ENCODE measurements at regions not wholly inside any gene's neighbourhood (a gene's known extent, or its start where the extent isn't known, plus 50 kb on each side); places are given as distances from the start of the nearest gene placed in this dataset.

DNA sequence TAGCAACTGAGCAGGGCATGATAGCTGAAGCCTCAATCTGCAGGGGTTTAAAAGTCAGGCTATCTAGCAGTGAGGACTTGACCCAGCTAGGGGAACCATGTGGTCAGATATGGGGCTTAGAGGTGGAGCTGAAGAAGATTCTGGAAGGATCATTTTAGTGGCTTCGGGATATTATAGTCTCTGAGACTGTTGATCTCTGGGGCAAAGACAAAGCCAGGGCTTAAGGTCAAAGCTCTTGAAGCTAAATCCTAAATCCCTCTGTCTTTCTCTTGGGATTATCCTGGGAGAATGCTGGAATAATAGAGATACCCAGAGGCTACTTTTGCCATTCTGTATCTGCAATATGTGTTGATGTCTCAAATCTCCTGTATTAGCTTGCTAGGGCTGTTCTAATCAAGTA, 132.2 kb downstream of the DHX35 start:
- no peak for DNase-seq (ENCODE audit: low read depth)
- no peak overlapping the region for H3K4me3 ChIP-seq (ENCODE audit: control insufficient read depth, low read depth, low read length)
- TF ChIP-seq, protein P1, sequence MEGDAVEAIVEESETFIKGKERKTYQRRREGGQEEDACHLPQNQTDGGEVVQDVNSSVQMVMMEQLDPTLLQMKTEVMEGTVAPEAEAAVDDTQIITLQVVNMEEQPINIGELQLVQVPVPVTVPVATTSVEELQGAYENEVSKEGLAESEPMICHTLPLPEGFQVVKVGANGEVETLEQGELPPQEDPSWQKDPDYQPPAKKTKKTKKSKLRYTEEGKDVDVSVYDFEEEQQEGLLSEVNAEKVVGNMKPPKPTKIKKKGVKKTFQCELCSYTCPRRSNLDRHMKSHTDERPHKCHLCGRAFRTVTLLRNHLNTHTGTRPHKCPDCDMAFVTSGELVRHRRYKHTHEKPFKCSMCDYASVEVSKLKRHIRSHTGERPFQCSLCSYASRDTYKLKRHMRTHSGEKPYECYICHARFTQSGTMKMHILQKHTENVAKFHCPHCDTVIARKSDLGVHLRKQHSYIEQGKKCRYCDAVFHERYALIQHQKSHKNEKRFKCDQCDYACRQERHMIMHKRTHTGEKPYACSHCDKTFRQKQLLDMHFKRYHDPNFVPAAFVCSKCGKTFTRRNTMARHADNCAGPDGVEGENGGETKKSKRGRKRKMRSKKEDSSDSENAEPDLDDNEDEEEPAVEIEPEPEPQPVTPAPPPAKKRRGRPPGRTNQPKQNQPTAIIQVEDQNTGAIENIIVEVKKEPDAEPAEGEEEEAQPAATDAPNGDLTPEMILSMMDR (conservative IDR thresholded peaks at IDR 0.05; ENCODE audit: control insufficient read depth, insufficient read depth, low read depth, low read length) = no peak

DNA sequence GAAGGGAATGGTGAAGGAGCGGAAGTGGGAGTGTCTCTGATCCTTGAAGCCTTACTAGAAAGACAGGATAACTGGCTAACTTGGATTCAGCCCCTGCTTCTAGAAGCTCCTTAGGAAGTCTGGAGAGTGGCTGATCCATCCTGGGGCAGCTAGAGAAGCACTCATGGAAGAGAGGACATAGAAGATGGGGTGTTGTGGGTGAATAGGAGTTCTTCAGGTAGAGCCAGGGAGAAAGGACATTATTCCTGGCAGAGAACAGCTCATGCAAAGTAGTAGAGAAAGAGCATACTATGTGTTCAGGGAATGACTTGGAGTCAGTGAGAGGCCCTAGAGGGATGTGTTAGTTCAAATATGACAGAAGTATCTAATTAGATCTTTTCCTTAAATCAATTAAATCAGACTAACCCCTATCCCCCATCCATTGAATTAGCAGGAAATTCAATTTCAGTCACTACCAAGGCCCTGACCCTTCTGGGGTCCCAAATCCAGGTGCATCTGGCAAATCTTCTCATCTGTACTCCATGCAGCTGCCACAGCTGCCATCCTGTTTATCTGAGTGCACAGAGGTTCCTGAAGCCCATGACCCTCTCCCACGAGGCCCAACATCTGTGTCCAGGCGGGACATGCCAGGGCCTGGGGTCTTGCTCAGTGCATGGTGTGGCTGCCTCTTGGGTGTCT, 130.7 kb downstream of the DHX35 start:
- H3K4me3 ChIP-seq (ENCODE audit: control insufficient read depth, low read depth, low read length) = no peak overlapping the region
- TF ChIP-seq, protein P1 (conservative IDR thresholded peaks at IDR 0.05; ENCODE audit: control insufficient read depth, insufficient read depth, low read depth, low read length) = no peak
- DNase-seq (ENCODE audit: low read depth) = no peak

DNA sequence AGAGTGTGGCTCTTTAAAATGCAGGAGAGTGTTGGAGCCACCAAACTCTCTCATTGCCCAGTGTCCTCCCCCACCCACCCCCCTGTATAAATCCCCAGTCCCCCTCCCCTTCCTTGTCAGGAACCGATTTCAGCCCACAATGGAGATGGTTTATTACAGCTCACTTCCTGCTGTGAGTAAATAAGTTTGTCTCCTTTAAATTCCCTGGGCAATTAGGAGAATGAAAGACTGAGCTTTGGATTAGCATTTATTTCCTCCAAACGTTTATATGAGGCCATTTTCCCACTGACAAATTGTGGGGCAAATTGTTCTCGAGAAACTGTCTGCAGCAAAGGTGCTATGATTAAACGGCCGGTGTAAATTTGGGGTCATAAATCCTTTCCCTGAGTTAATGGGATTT, 128.8 kb downstream of the DHX35 start:
- DNase-seq (ENCODE audit: low read depth) = no peak
- TF ChIP-seq, protein P1 (conservative IDR thresholded peaks at IDR 0.05; ENCODE audit: control insufficient read depth, insufficient read depth, low read depth, low read length) = no peak

DNA sequence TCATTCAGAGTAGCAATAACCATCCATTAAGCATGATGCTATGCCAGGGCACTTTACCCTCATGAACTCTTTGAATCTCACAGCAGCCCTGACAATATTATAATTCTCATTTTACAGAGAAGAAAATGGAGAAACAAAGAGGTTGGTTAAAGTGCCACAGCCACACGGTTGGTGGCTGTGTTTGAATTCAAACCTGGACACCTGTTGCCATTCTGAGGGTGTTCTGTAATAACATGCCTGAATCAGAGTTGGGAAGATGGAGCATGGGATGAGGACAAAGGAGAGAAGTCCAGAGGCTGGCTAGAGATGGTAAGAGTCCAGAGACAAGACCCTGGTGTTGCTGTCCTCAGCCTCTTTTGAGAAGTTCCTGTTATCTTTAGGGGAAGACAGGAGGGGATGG, 127.7 kb downstream of the DHX35 start:
- TF ChIP-seq, protein P1 (conservative IDR thresholded peaks at IDR 0.05; ENCODE audit: control insufficient read depth, insufficient read depth, low read depth, low read length) = no peak

More for the DNA sequence above, 128.8 kb downstream of the DHX35 start:
- H3K4me3 ChIP-seq (ENCODE audit: control insufficient read depth, low read depth, low read length) = no peak overlapping the region

More for the DNA sequence above, 127.7 kb downstream of the DHX35 start:
- H3K4me3 ChIP-seq (ENCODE audit: control insufficient read depth, low read depth, low read length) = no peak overlapping the region
- no peak for DNase-seq (ENCODE audit: low read depth)
